ENCODE measurements at regions not wholly inside any gene's neighbourhood (a gene's known extent, or its start where the extent isn't known, plus 50 kb on each side); places are given as distances from the start of the nearest gene placed in this dataset.
"Not testable (repeated sequence)": the region's sequence is repeated elsewhere in the genome, so short reads cannot be mapped to it uniquely, and the experiment has no call there.

GRCh38 chr22:22296047-22296446 is 51.5 kb downstream of the VPREB1 start:
- not testable (repeated sequence) for H3K27ac Mint-ChIP-seq (ENCODE audit: unreplicated experiment); DNase-seq (ENCODE audit: low read depth, low spot score); H3K36me3 Mint-ChIP-seq (ENCODE audit: low read depth); H3K27me3 Mint-ChIP-seq (ENCODE audit: low read depth); H3K9me3 Mint-ChIP-seq
- Mint-ChIP-seq H3K4me1 (peaks cover 14% of the 10 kb centered on the region), H3K4me3 (peak overlapping the region; percentile 72)

- not testable (repeated sequence) for H3K27me3 Mint-ChIP-seq (ENCODE audit: low read depth); H3K36me3 Mint-ChIP-seq (ENCODE audit: low read depth); H3K9me3 Mint-ChIP-seq; DNase-seq (ENCODE audit: low read depth, low spot score); H3K27ac Mint-ChIP-seq (ENCODE audit: unreplicated experiment)
- peak overlapping the region; percentile 92 for H3K4me3 Mint-ChIP-seq
- peaks cover 14% of the 10 kb centered on the region for H3K4me1 Mint-ChIP-seq
Observed at GRCh38 chr22:22297159-22297793, 52.7 kb downstream of the VPREB1 start.

- peak; percentile 56 for TF ChIP-seq CTCF (conservative IDR thresholded peaks at IDR 0.05)
- peak overlapping the region; percentile 27 for H3K27ac Mint-ChIP-seq (ENCODE audit: unreplicated experiment)
- H3K4me3 Mint-ChIP-seq, result peak overlapping the region; percentile 92
- H3K27me3 Mint-ChIP-seq (ENCODE audit: low read depth); H3K9me3 Mint-ChIP-seq; H3K36me3 Mint-ChIP-seq (ENCODE audit: low read depth): not testable (repeated sequence)
- DNase-seq (ENCODE audit: low read depth, low spot score), result peak; percentile 62
- peaks cover 14% of the 10 kb centered on the region for H3K4me1 Mint-ChIP-seq
Observed at GRCh38 chr22:22297794-22298653, 53.4 kb downstream of the VPREB1 start.

- H3K27ac Mint-ChIP-seq (ENCODE audit: unreplicated experiment); H3K36me3 Mint-ChIP-seq (ENCODE audit: low read depth); H3K27me3 Mint-ChIP-seq (ENCODE audit: low read depth); DNase-seq (ENCODE audit: low read depth, low spot score); H3K9me3 Mint-ChIP-seq: not testable (repeated sequence)
- peaks cover 14% of the 10 kb centered on the region for H3K4me1 Mint-ChIP-seq
- H3K4me3 Mint-ChIP-seq, result peak overlapping the region; percentile 92
Observed at GRCh38 chr22:22298654-22299009, 54.0 kb downstream of the VPREB1 start.

GRCh38 chr22:22300511-22300910 is 55.9 kb downstream of the VPREB1 start:
- H3K9me3 Mint-ChIP-seq; H3K27ac Mint-ChIP-seq (ENCODE audit: unreplicated experiment); DNase-seq (ENCODE audit: low read depth, low spot score); H3K36me3 Mint-ChIP-seq (ENCODE audit: low read depth); H3K27me3 Mint-ChIP-seq (ENCODE audit: low read depth); H3K4me3 Mint-ChIP-seq: not testable (repeated sequence)
- peaks cover 14% of the 10 kb centered on the region for H3K4me1 Mint-ChIP-seq

- H3K36me3 Mint-ChIP-seq (ENCODE audit: low read depth); H3K27ac Mint-ChIP-seq (ENCODE audit: unreplicated experiment); H3K27me3 Mint-ChIP-seq (ENCODE audit: low read depth); DNase-seq (ENCODE audit: low read depth, low spot score); H3K9me3 Mint-ChIP-seq: not testable (repeated sequence)
- Mint-ChIP-seq H3K4me1 (peaks cover 14% of the 10 kb centered on the region), H3K4me3 (peak overlapping the region; percentile 38)
Observed at GRCh38 chr22:22300946-22301345, 56.4 kb downstream of the VPREB1 start.

GRCh38 chr22:22316589-22316988 is 72.0 kb downstream of the VPREB1 start:
- H3K9me3 Mint-ChIP-seq, result no peaks in the 10 kb centered on the region
- no peak overlapping the region for H3K27ac Mint-ChIP-seq (ENCODE audit: unreplicated experiment)
- no peak overlapping the region for H3K4me3 Mint-ChIP-seq
- H3K4me1 Mint-ChIP-seq, result no peaks in the 10 kb centered on the region
- H3K27me3 Mint-ChIP-seq (ENCODE audit: low read depth), result no peaks in the 10 kb centered on the region
- no peak for DNase-seq (ENCODE audit: low read depth, low spot score)
- peaks cover 17% of the 10 kb centered on the region for H3K36me3 Mint-ChIP-seq (ENCODE audit: low read depth)
- TF ChIP-seq CTCF (conservative IDR thresholded peaks at IDR 0.05), result no peak

All from neural crest cell (in vitro differentiated cells).